GM12873 (cell line): ENCODE measurements at regions not wholly inside any gene's neighbourhood (a gene's known extent, or its start where the extent isn't known, plus 50 kb on each side); places are given as distances from the start of the nearest gene placed in this dataset.

Source experiments
- CTCF ChIP-seq: IDR thresholded peaks from 2 replicates; pipeline ENCODE4 v1.5.1; 2012; ENCODE audit warnings: low read depth, mild to moderate bottlenecking, moderate library complexity, low read length, control low read depth; ENCODE audit not compliant: insufficient read depth; ENCODE audit errors: missing control alignments

GRCh38 chr20:60326821-60327220 is 368.6 kb downstream of the CDH26 start:
- TF ChIP-seq CTCF: no peak

- TF ChIP-seq CTCF: no peak
Observed at GRCh38 chr20:60327971-60328660, 369.9 kb downstream of the CDH26 start.

- no peak for TF ChIP-seq CTCF
Observed at GRCh38 chr20:60330461-60330860, 372.2 kb downstream of the CDH26 start.

- TF ChIP-seq CTCF: no peak
Observed at GRCh38 chr20:60331688-60332300, 373.6 kb downstream of the CDH26 start.

GRCh38 chr20:60332523-60332922 is 374.3 kb downstream of the CDH26 start:
- TF ChIP-seq CTCF: no peak

GRCh38 chr20:60334911-60335310 is 376.7 kb downstream of the CDH26 start:
- no peak for TF ChIP-seq CTCF

GRCh38 chr20:60338556-60338955 is 380.3 kb downstream of the CDH26 start:
- no peak for TF ChIP-seq CTCF
